WTC11 (cell line): ENCODE measurements at regions not wholly inside any gene's neighbourhood (a gene's known extent, or its start where the extent isn't known, plus 50 kb on each side); places are given as distances from the start of the nearest gene placed in this dataset.
A peak's percentile ranks its signal among the peaks of the same experiment; 100 is the strongest.

Experiments used
- ARID4B ChIP-seq: sonication (generic); formaldehyde crosslinking; IDR thresholded peaks from 2 replicates; pipeline ENCODE4 v1.8.0; 2023; ENCODE audit warnings: missing genetic modification reagents, mild to moderate bottlenecking, borderline replicate concordance
- CREM ChIP-seq: sonication (generic); formaldehyde crosslinking; IDR thresholded peaks from 2 replicates; pipeline ENCODE4 v1.8.1; 2022; ENCODE audit warnings: mild to moderate bottlenecking, missing genetic modification reagents, moderate library complexity
- E2F1 ChIP-seq: sonication (generic); formaldehyde crosslinking; IDR thresholded peaks from 2 replicates; pipeline ENCODE4 v1.8.0; 2022; ENCODE audit warnings: mild to moderate bottlenecking, missing genetic modification reagents
- ELF4 ChIP-seq: sonication (generic); formaldehyde crosslinking; IDR thresholded peaks from 2 replicates; pipeline ENCODE4 v1.8.1; 2022; ENCODE audit warnings: low read depth, mild to moderate bottlenecking, moderate library complexity, missing genetic modification reagents
- EMX1 ChIP-seq: fragments of 250-450 bp; sonication (Bioruptor Pico); IDR thresholded peaks from 2 replicates; pipeline ENCODE4 v1.8.0; 2021; ENCODE audit warnings: mild to moderate bottlenecking
- FOXK1 ChIP-seq: sonication (generic); formaldehyde crosslinking; IDR thresholded peaks from 2 replicates; pipeline ENCODE4 v1.8.0; 2022; ENCODE audit warnings: mild to moderate bottlenecking, moderate library complexity, missing genetic modification reagents
- GTF2I ChIP-seq: fragments of 250-450 bp; sonication (Bioruptor Pico); conservative IDR thresholded peaks from 2 replicates; pipeline ENCODE4 v1.4.0; 2021; ENCODE audit warnings: mild to moderate bottlenecking
- HMGA2 ChIP-seq: fragments of 250-450 bp; sonication (Bioruptor Pico); IDR thresholded peaks from 2 replicates; pipeline ENCODE4 v1.4.0; 2021; ENCODE audit warnings: mild to moderate bottlenecking, moderate library complexity
- MYBL2 ChIP-seq: sonication (generic); formaldehyde crosslinking; IDR thresholded peaks from 2 replicates; pipeline ENCODE4 v1.8.1; 2023; ENCODE audit warnings: mild to moderate bottlenecking, moderate library complexity, missing genetic modification reagents
- NR2C2 ChIP-seq: sonication (generic); formaldehyde crosslinking; IDR thresholded peaks from 2 replicates; pipeline ENCODE4 v1.8.0; 2022; ENCODE audit warnings: mild to moderate bottlenecking, missing genetic modification reagents
- SOX15 ChIP-seq: fragments of 250-450 bp; sonication (Bioruptor Pico); IDR thresholded peaks from 2 replicates; pipeline ENCODE4 v1.9.0; 2021; ENCODE audit warnings: mild to moderate bottlenecking
- SP1 ChIP-seq: sonication (generic); formaldehyde crosslinking; conservative IDR thresholded peaks from 2 replicates; pipeline ENCODE4 v1.8.1; 2022; ENCODE audit warnings: missing genetic modification reagents
- STAT6 ChIP-seq: sonication (generic); formaldehyde crosslinking; conservative IDR thresholded peaks from 2 replicates; pipeline ENCODE4 v1.8.1; 2023; ENCODE audit warnings: mild to moderate bottlenecking, low read depth, missing genetic modification reagents, moderate library complexity
- TEAD1 ChIP-seq: sonication (generic); formaldehyde crosslinking; IDR thresholded peaks from 2 replicates; pipeline ENCODE4 v1.8.0; 2022; ENCODE audit warnings: mild to moderate bottlenecking, missing genetic modification reagents
- TP53 ChIP-seq: sonication (generic); formaldehyde crosslinking; IDR thresholded peaks from 2 replicates; pipeline ENCODE4 v1.8.1; 2023; ENCODE audit warnings: mild to moderate bottlenecking, missing genetic modification reagents
- ZNF219 ChIP-seq: sonication (generic); formaldehyde crosslinking; IDR thresholded peaks from 2 replicates; pipeline ENCODE4 v1.8.0; 2023; ENCODE audit warnings: missing genetic modification reagents, mild to moderate bottlenecking, borderline replicate concordance
- ZNF263 ChIP-seq: sonication (generic); formaldehyde crosslinking; IDR thresholded peaks from 2 replicates; pipeline ENCODE4 v1.8.1; 2022; ENCODE audit warnings: low read depth, mild to moderate bottlenecking, moderate library complexity, missing genetic modification reagents
- ZNF423 ChIP-seq: fragments of 250-450 bp; sonication (Bioruptor Pico); IDR thresholded peaks from 2 replicates; pipeline ENCODE4 v2.1.2; 2022; ENCODE audit warnings: mild to moderate bottlenecking, moderate library complexity
- ZSCAN18 ChIP-seq: fragments of 250-450 bp; sonication (Bioruptor Pico); IDR thresholded peaks from 2 replicates; pipeline ENCODE4 v2.1.2; 2022; ENCODE audit warnings: mild to moderate bottlenecking, moderate library complexity
- TF ChIP-seq, protein P1 (sequence below): sonication (generic); formaldehyde crosslinking; IDR thresholded peaks from 2 replicates; pipeline ENCODE4 v1.8.1; 2023; ENCODE audit warnings: mild to moderate bottlenecking, missing genetic modification reagents, moderate library complexity
- TF ChIP-seq, protein P2 (sequence below): fragments of 250-450 bp; sonication (Bioruptor Pico); IDR thresholded peaks from 2 replicates; pipeline ENCODE4 v1.8.0; 2021; ENCODE audit warnings: mild to moderate bottlenecking
- TF ChIP-seq, protein P3 (sequence below): sonication (generic); formaldehyde crosslinking; IDR thresholded peaks from 2 replicates; pipeline ENCODE4 v1.8.0; 2022; ENCODE audit warnings: missing genetic modification reagents

DNA sequence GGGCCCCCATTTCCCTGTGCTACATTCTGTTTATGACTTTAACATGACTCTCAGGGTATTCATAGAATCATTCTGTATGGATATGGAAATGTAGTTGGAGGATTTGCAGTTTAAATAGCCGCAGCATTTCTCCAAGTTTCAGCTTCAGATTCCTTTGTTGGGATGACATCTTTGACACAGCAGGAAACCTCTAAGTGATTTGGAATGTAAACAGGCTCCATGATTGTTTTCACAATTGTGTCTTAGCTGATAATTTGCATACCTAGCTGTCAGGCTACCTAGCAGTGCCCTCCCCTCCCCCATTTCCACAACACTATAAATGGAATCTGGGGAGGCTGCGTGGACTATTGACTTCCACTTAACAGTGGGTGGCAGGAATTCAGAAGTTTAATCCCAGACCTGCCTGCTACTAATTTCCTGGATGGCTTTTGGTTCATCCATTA lies 290.2 kb downstream of the HLX start (continued):
- TF ChIP-seq ARID4B (CRISPR knock-in tag), result no peak
- TF ChIP-seq TP53 (CRISPR knock-in tag), result 0 out of 2 replicates have a peak, but pooled peaks have one; percentile 49
- no peak for TF ChIP-seq SOX15 (CRISPR knock-in tag)
- no peak for TF ChIP-seq ZNF219
- peak; percentile 84; the same call in 1 of the 2 replicates for TF ChIP-seq TEAD1 (CRISPR knock-in tag)
- TF ChIP-seq EMX1, result no peak
- TF ChIP-seq, protein P1, sequence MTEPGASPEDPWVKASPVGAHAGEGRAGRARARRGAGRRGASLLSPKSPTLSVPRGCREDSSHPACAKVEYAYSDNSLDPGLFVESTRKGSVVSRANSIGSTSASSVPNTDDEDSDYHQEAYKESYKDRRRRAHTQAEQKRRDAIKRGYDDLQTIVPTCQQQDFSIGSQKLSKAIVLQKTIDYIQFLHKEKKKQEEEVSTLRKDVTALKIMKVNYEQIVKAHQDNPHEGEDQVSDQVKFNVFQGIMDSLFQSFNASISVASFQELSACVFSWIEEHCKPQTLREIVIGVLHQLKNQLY (CRISPR knock-in tag), result no peak
- no peak for TF ChIP-seq ZNF423 (CRISPR knock-in tag)
- TF ChIP-seq SP1 (CRISPR knock-in tag), result 0 out of 2 replicates have a peak, but pooled peaks have one; percentile 22
- no peak for TF ChIP-seq ELF4 (CRISPR knock-in tag)
- TF ChIP-seq FOXK1, result peak; percentile 77
- 0 out of 2 replicates have a peak, but pooled peaks have one; percentile 24 for TF ChIP-seq E2F1 (CRISPR knock-in tag)
- TF ChIP-seq CREM, result 0 out of 2 replicates have a peak, but pooled peaks have one; percentile 58
- TF ChIP-seq STAT6 (CRISPR knock-in tag), result no peak
- TF ChIP-seq ZNF263 (CRISPR knock-in tag), result no peak
- TF ChIP-seq, protein P2, sequence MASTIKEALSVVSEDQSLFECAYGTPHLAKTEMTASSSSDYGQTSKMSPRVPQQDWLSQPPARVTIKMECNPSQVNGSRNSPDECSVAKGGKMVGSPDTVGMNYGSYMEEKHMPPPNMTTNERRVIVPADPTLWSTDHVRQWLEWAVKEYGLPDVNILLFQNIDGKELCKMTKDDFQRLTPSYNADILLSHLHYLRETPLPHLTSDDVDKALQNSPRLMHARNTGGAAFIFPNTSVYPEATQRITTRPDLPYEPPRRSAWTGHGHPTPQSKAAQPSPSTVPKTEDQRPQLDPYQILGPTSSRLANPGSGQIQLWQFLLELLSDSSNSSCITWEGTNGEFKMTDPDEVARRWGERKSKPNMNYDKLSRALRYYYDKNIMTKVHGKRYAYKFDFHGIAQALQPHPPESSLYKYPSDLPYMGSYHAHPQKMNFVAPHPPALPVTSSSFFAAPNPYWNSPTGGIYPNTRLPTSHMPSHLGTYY (CRISPR knock-in tag), result no peak
- TF ChIP-seq, protein P3, sequence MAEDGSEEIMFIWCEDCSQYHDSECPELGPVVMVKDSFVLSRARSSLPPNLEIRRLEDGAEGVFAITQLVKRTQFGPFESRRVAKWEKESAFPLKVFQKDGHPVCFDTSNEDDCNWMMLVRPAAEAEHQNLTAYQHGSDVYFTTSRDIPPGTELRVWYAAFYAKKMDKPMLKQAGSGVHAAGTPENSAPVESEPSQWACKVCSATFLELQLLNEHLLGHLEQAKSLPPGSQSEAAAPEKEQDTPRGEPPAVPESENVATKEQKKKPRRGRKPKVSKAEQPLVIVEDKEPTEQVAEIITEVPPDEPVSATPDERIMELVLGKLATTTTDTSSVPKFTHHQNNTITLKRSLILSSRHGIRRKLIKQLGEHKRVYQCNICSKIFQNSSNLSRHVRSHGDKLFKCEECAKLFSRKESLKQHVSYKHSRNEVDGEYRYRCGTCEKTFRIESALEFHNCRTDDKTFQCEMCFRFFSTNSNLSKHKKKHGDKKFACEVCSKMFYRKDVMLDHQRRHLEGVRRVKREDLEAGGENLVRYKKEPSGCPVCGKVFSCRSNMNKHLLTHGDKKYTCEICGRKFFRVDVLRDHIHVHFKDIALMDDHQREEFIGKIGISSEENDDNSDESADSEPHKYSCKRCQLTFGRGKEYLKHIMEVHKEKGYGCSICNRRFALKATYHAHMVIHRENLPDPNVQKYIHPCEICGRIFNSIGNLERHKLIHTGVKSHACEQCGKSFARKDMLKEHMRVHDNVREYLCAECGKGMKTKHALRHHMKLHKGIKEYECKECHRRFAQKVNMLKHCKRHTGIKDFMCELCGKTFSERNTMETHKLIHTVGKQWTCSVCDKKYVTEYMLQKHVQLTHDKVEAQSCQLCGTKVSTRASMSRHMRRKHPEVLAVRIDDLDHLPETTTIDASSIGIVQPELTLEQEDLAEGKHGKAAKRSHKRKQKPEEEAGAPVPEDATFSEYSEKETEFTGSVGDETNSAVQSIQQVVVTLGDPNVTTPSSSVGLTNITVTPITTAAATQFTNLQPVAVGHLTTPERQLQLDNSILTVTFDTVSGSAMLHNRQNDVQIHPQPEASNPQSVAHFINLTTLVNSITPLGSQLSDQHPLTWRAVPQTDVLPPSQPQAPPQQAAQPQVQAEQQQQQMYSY, result no peak
- no peak for TF ChIP-seq GTF2I (CRISPR knock-in tag)
- no peak for TF ChIP-seq MYBL2
- no peak for TF ChIP-seq HMGA2 (CRISPR knock-in tag)
- TF ChIP-seq NR2C2 (CRISPR knock-in tag), result no peak
- no peak for TF ChIP-seq ZSCAN18 (CRISPR knock-in tag)
